ENCODE measurements at regions not wholly inside any gene's neighbourhood (a gene's known extent, or its start where the extent isn't known, plus 50 kb on each side); places are given as distances from the start of the nearest gene placed in this dataset.

DNA sequence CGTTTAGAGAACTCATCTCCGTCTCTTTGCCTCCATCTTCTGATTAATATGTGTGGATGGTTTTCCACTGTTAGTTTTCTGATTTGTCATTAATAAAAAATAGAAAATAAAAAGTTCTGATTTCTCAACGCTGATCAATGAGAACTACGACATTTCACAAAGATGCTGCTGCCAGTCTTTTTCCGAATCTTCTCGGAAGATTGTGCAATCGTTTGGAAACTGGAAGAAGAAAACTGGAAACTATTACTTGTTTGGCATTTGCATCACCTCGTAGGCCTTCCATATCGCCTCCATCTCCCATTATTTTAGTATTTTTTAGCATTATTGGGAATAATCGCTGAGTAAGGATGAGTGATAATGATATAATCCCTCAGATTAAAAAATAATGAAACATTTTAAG, 123.2 kb upstream of the KLF6 start:
- intact Hi-C loops (cut with micrococcal nuclease; ENCODE audit: unreplicated experiment), result no loop called here
- no peak overlapping the region for H3K27ac ChIP-seq

DNA sequence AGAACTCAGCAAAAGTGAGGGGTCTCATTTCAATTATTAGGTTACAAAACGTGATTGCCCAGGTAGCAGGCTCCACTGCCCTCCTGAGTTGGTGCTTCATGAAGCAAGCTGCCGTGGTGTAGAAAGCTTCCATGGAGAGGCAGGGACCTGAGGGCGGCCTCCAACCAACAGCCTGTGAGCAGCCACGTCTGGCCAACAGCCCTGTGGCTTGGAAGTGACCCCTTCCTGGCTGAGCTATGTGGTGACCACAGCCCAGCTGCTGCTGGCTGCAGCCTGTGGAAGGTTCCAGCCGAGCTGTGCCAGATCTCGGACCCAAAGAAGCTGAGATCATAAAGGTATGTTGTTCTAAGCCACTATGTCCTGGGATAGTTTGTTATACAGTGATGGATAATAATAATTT, 122.5 kb upstream of the KLF6 start:
- POLR2A ChIA-PET (ENCODE audit: unreplicated experiment), result no interaction called here
- no peak for TF ChIP-seq EZH2 (IDR thresholded peaks at IDR 0.05; ENCODE audit: low read depth)
- intact Hi-C loops (cut with micrococcal nuclease; ENCODE audit: unreplicated experiment), result no loop called here
- no peaks in the 10 kb centered on the region for H3K9me3 ChIP-seq (ENCODE audit: insufficient read depth, low read depth)
- H2AFZ ChIP-seq, result no peak overlapping the region
- no peaks in the 10 kb centered on the region for H3K27me3 ChIP-seq (ENCODE audit: insufficient read depth, low read depth)
- H3K9me2 ChIP-seq (ENCODE audit: insufficient read depth), result no peaks in the 10 kb centered on the region
- no peaks in the 10 kb centered on the region for H4K20me1 ChIP-seq (ENCODE audit: insufficient read depth)
- no peaks in the 10 kb centered on the region for H3K4me1 ChIP-seq (replicated peaks; ENCODE audit: insufficient read depth)
- no peaks in the 10 kb centered on the region for H3K79me2 ChIP-seq (ENCODE audit: low read depth)
- CTCF ChIA-PET, result interaction anchor here (0.7 kb wide), 1 partner anchor 342 kb away, joined by 5 read pairs; no protein-coding TSS in a partner anchor
- no peaks in the 10 kb centered on the region for H3F3A ChIP-seq (ENCODE audit: insufficient read depth, low read depth)
- no peak overlapping the region for H3K27ac ChIP-seq
- no peaks in the 10 kb centered on the region for H3K36me3 ChIP-seq (ENCODE audit: low read depth)
- no peak overlapping the region for H3K4me3 ChIP-seq
- no TSS peak for BruUV-seq (replicated peaks)
- no peak for DNase-seq
- H3K4me2 ChIP-seq, result no peak overlapping the region

More for the DNA sequence above, 123.2 kb upstream of the KLF6 start:
- H3K79me2 ChIP-seq (ENCODE audit: low read depth), result no peaks in the 10 kb centered on the region
- no peaks in the 10 kb centered on the region for H3K9me2 ChIP-seq (ENCODE audit: insufficient read depth)
- CTCF ChIA-PET, result no interaction called here
- H3K4me1 ChIP-seq (replicated peaks; ENCODE audit: insufficient read depth), result no peaks in the 10 kb centered on the region
- no peaks in the 10 kb centered on the region for H4K20me1 ChIP-seq (ENCODE audit: insufficient read depth)
- no peaks in the 10 kb centered on the region for H3K27me3 ChIP-seq (ENCODE audit: insufficient read depth, low read depth)
- H2AFZ ChIP-seq, result no peak overlapping the region
- POLR2A ChIA-PET (ENCODE audit: unreplicated experiment), result no interaction called here
- H3K9me3 ChIP-seq (ENCODE audit: insufficient read depth, low read depth), result no peaks in the 10 kb centered on the region
- H3K4me3 ChIP-seq, result no peak overlapping the region
- no peak for TF ChIP-seq EZH2 (IDR thresholded peaks at IDR 0.05; ENCODE audit: low read depth)
- TF ChIP-seq, protein P1, sequence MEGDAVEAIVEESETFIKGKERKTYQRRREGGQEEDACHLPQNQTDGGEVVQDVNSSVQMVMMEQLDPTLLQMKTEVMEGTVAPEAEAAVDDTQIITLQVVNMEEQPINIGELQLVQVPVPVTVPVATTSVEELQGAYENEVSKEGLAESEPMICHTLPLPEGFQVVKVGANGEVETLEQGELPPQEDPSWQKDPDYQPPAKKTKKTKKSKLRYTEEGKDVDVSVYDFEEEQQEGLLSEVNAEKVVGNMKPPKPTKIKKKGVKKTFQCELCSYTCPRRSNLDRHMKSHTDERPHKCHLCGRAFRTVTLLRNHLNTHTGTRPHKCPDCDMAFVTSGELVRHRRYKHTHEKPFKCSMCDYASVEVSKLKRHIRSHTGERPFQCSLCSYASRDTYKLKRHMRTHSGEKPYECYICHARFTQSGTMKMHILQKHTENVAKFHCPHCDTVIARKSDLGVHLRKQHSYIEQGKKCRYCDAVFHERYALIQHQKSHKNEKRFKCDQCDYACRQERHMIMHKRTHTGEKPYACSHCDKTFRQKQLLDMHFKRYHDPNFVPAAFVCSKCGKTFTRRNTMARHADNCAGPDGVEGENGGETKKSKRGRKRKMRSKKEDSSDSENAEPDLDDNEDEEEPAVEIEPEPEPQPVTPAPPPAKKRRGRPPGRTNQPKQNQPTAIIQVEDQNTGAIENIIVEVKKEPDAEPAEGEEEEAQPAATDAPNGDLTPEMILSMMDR (conservative IDR thresholded peaks at IDR 0.05), result no peak
- no TSS peak for BruUV-seq (replicated peaks)
- H3K4me2 ChIP-seq, result no peak overlapping the region
- no peak for DNase-seq
- no peaks in the 10 kb centered on the region for H3K36me3 ChIP-seq (ENCODE audit: low read depth)
- no peaks in the 10 kb centered on the region for H3F3A ChIP-seq (ENCODE audit: insufficient read depth, low read depth)

DNA sequence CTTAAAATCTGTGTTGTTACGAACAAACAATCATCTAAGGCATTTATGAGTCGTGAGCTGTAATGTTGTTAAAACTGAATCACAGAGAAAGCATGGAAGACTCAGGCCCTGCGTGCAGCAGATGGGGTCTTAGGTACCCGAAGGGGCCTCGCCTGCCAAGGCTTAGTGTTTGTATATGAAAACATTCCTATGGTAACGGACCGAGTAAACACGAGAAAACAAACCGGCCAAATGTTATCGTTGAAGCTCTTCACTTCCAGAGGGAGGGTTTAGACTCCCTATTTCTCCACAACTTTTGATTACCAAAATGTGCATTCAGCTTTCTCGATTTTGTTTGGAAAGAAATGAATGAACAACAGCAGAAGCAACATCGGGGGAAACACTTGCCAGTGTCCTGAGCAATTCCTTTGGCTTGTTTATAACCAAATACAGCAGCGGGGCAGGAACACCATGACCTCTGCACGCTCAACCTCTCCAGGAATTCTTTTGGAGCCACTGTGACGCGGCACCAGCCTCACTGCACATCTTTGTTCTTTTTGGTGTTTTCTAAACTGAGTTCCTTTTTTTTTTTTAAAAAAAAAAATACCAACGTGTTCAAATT, 121.6 kb upstream of the KLF6 start:
- DNase-seq, result no peak
- Histone ChIP-seq H3K9me2 (ENCODE audit: insufficient read depth) (no peaks in the 10 kb centered on the region), H3F3A (ENCODE audit: insufficient read depth, low read depth) (no peaks in the 10 kb centered on the region), H3K4me3 (no peak overlapping the region), H2AFZ (no peak overlapping the region), H3K4me1 (replicated peaks; ENCODE audit: insufficient read depth) (no peaks in the 10 kb centered on the region), H3K79me2 (ENCODE audit: low read depth) (no peaks in the 10 kb centered on the region), H3K27ac (no peak overlapping the region), H3K36me3 (ENCODE audit: low read depth) (no peaks in the 10 kb centered on the region), H3K9me3 (ENCODE audit: insufficient read depth, low read depth) (no peaks in the 10 kb centered on the region), H3K27me3 (ENCODE audit: insufficient read depth, low read depth) (no peaks in the 10 kb centered on the region), H3K4me2 (no peak overlapping the region), H4K20me1 (ENCODE audit: insufficient read depth) (no peaks in the 10 kb centered on the region)
- no TSS peak for BruUV-seq (replicated peaks)
- TF ChIP-seq EZH2 (IDR thresholded peaks at IDR 0.05; ENCODE audit: low read depth), result no peak
- TF ChIP-seq, protein P1 (conservative IDR thresholded peaks at IDR 0.05), result no peak
- ChIA-PET POLR2A (ENCODE audit: unreplicated experiment) (no interaction called here), CTCF (interaction anchor here (0.7 kb wide), 1 partner anchor 343 kb away, joined by 5 read pairs; no protein-coding TSS in a partner anchor)
- intact Hi-C loops (cut with micrococcal nuclease; ENCODE audit: unreplicated experiment), result no loop called here

DNA sequence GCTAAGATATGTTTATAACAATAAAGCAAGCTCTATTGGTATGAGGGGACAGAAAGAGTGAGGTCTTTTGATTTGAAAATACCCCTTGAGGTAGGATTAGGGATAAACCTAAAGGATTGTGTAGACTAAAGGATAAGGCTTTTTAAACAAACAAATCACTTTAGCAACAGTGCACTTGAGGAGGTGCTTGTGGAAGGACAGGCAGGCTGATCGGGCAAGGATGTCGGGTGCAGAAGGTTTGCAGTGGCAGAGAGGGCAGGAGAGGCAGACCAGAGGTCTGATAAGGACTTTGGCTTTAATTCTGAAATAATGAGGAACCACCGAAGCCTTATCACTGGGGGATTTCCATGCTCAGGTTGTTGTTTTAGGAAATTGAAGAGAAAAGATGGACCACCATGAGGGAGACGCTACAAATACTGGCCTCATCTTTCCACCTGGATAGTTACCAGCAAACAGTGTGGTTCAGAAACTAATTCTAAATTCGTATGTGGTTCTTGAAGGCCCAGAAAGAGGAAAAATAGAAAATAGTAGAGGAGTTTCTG, 119.5 kb upstream of the KLF6 start:
- H3K4me3 ChIP-seq, result no peak overlapping the region
- BruUV-seq (replicated peaks), result no TSS peak
- H3K9me2 ChIP-seq (ENCODE audit: insufficient read depth), result no peaks in the 10 kb centered on the region
- intact Hi-C loops (cut with micrococcal nuclease; ENCODE audit: unreplicated experiment), result no loop called here
- H3K79me2 ChIP-seq (ENCODE audit: low read depth), result no peaks in the 10 kb centered on the region
- H2AFZ ChIP-seq, result no peak overlapping the region
- no peaks in the 10 kb centered on the region for H4K20me1 ChIP-seq (ENCODE audit: insufficient read depth)
- CTCF ChIA-PET, result no interaction called here
- no peaks in the 10 kb centered on the region for H3K27me3 ChIP-seq (ENCODE audit: insufficient read depth, low read depth)
- no peak for DNase-seq
- no peaks in the 10 kb centered on the region for H3K36me3 ChIP-seq (ENCODE audit: low read depth)
- no peaks in the 10 kb centered on the region for H3F3A ChIP-seq (ENCODE audit: insufficient read depth, low read depth)
- POLR2A ChIA-PET (ENCODE audit: unreplicated experiment), result no interaction called here
- no peak overlapping the region for H3K27ac ChIP-seq
- no peaks in the 10 kb centered on the region for H3K9me3 ChIP-seq (ENCODE audit: insufficient read depth, low read depth)
- TF ChIP-seq EZH2 (IDR thresholded peaks at IDR 0.05; ENCODE audit: low read depth), result no peak
- TF ChIP-seq, protein P1 (conservative IDR thresholded peaks at IDR 0.05), result no peak
- H3K4me1 ChIP-seq (replicated peaks; ENCODE audit: insufficient read depth), result no peaks in the 10 kb centered on the region
- H3K4me2 ChIP-seq, result no peak overlapping the region
